Lung (tissue), 11 donors: ENCODE measurements at regions not wholly inside any gene's neighbourhood (a gene's known extent, or its start where the extent isn't known, plus 50 kb on each side); places are given as distances from the start of the nearest gene placed in this dataset.
"Not testable (repeated sequence)": the region's sequence is repeated elsewhere in the genome, so short reads cannot be mapped to it uniquely, and the experiment has no call there.

Source experiments
- ATAC-seq: fragments of 200-7000 bp; cut with Tn5 transposase; one replicate; pipeline ENCODE4 v1.9.1; 2020; ENCODE audit warnings: moderate number of reproducible peaks; ENCODE audit not compliant: insufficient read depth, low FRiP score
- DNase-seq, 3 donors: peaks; one replicate each; pipeline ENCODE4 v3.0.0-alpha.2; 2013 to 2017
- H3K27ac ChIP-seq, 2 donors: one replicate each; pipeline ENCODE4 v1.5.1; 2013; ENCODE audit warnings: mild to moderate bottlenecking in 2 of 2, moderate library complexity in 2 of 2, control low read depth in 1 of 2, inconsistent platforms in 1 of 2, low read depth in 1 of 2, low read length in 1 of 2
- H3K27me3 ChIP-seq, 3 donors: one replicate each; pipeline ENCODE4 v1.5.1; 2013; ENCODE audit warnings: low read length in 2 of 3; ENCODE audit not compliant: control insufficient read depth in 3 of 3, insufficient read depth in 3 of 3
- H3K36me3 ChIP-seq, 4 donors: one replicate each; pipeline ENCODE4 v1.5.1; 2013; ENCODE audit warnings: low read length in 4 of 4, mild to moderate bottlenecking in 1 of 4, moderate library complexity in 1 of 4; ENCODE audit not compliant: control insufficient read depth in 4 of 4, insufficient read depth in 4 of 4
- H3K4me1 ChIP-seq, 5 donors: one replicate each; pipeline ENCODE4 v1.5.1; 2013; ENCODE audit warnings: low read length in 5 of 5, mild to moderate bottlenecking in 2 of 5, moderate library complexity in 1 of 5; ENCODE audit not compliant: control insufficient read depth in 5 of 5, insufficient read depth in 5 of 5
- H3K4me3 ChIP-seq: one replicate; pipeline ENCODE4 v1.5.1; 2013; ENCODE audit warnings: mild to moderate bottlenecking, control low read depth, moderate library complexity
- H3K9ac ChIP-seq, 2 donors: one replicate each; pipeline ENCODE4 v1.5.1; 2013; ENCODE audit warnings: low read length in 2 of 2, control low read depth in 1 of 2; ENCODE audit not compliant: insufficient read depth in 1 of 2
- H3K9me3 ChIP-seq, 4 donors: one replicate each; pipeline ENCODE4 v1.5.1; 2013; ENCODE audit warnings: low read length in 3 of 4, mild to moderate bottlenecking in 1 of 4, moderate library complexity in 1 of 4; ENCODE audit not compliant: control insufficient read depth in 4 of 4, insufficient read depth in 3 of 4
- WGBS, 2 donors: extraction: QIAGEN DNeasy Blood & Tissue Kit; methylation state at CpG; one replicate each; pipeline ENCODE4 v1.1.7; 2013; 5-methylcytosine and 5-hydroxymethylcytosine counted together
- TF ChIP-seq, protein P1 (sequence below): IDR thresholded peaks from 2 replicates; pipeline ENCODE4 v1.5.1; 2012; ENCODE audit warnings: mild to moderate bottlenecking; ENCODE audit errors: control extremely low read depth, extremely low read depth
- donor health status: control.
- donor health status: control.
- donor health status: Bipolar disorder and iron deficiency.
- donor health status: healthy.
- donor health status: DM: yes; HTN: yes; CAD: no.

DNA sequence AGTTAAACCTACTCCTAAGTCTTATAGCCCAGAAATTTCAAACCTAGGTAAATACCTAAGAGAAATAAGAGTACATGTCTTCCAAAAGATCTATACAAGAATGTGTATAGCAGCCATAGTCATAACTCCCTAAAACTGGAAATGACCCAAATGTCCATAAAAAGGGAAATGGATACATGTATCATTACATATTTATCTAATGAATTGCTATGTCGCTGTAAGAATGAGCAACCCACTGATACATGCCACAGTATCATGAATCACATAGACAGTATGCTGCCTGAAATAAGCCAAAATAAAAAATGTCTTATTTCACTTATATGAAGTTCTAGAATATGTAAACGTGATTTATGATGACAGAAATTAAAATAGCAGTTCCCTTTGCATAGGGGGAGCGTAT, 679.5 kb downstream of the MAFB start:
- no peaks in the 10 kb centered on the region for H3K27me3 ChIP-seq
- no peak for DNase-seq
- TF ChIP-seq, protein P1, sequence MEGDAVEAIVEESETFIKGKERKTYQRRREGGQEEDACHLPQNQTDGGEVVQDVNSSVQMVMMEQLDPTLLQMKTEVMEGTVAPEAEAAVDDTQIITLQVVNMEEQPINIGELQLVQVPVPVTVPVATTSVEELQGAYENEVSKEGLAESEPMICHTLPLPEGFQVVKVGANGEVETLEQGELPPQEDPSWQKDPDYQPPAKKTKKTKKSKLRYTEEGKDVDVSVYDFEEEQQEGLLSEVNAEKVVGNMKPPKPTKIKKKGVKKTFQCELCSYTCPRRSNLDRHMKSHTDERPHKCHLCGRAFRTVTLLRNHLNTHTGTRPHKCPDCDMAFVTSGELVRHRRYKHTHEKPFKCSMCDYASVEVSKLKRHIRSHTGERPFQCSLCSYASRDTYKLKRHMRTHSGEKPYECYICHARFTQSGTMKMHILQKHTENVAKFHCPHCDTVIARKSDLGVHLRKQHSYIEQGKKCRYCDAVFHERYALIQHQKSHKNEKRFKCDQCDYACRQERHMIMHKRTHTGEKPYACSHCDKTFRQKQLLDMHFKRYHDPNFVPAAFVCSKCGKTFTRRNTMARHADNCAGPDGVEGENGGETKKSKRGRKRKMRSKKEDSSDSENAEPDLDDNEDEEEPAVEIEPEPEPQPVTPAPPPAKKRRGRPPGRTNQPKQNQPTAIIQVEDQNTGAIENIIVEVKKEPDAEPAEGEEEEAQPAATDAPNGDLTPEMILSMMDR = no peak

DNA sequence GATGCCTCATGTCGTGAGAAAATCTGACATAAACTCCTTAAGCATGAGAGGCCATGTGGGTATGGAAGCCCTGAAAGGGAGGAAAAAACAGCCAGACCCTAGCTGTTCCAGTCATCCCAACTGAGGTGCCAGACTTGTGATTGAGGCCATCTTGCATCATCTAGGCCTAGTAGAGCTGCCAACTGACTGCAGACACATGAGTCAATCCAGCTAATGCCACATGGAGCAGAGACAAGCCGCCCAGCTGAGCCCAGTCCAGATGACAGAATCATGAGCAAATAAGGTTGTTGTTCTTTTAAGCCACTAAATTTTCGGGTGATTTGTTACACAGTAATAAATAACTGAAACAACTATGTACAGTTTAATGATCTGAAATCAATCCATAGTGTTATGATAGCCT, 680.9 kb downstream of the MAFB start:
- no peak overlapping the region for H3K27ac ChIP-seq
- no peak overlapping the region for H3K9ac ChIP-seq
- H3K4me3 ChIP-seq = no peak overlapping the region
- peaks cover 0 to 6% (median 2%) of the 10 kb centered on the region in 4 donors for H3K9me3 ChIP-seq
- no peaks in the 10 kb centered on the region for H3K27me3 ChIP-seq
- ATAC-seq = no peak
- no peaks in the 10 kb centered on the region for H3K4me1 ChIP-seq
- no peaks in the 10 kb centered on the region for H3K36me3 ChIP-seq
- WGBS, 2 donors = 88% methylated on average over 3 of the region's 3 CpGs
- TF ChIP-seq, protein P1 = no peak
- no peak for DNase-seq

More for the DNA sequence above, 679.5 kb downstream of the MAFB start:
- ATAC-seq = no peak
- no peaks in the 10 kb centered on the region for H3K4me1 ChIP-seq
- no peak overlapping the region for H3K9ac ChIP-seq
- no peak overlapping the region for H3K4me3 ChIP-seq
- H3K36me3 ChIP-seq = no peaks in the 10 kb centered on the region
- H3K9me3 ChIP-seq = peaks cover 0 to 6% (median 2%) of the 10 kb centered on the region in 4 donors
- 73 to 75% methylated on average over 3 of the region's 3 CpGs for WGBS, 2 donors
- H3K27ac ChIP-seq = no peak overlapping the region

DNA sequence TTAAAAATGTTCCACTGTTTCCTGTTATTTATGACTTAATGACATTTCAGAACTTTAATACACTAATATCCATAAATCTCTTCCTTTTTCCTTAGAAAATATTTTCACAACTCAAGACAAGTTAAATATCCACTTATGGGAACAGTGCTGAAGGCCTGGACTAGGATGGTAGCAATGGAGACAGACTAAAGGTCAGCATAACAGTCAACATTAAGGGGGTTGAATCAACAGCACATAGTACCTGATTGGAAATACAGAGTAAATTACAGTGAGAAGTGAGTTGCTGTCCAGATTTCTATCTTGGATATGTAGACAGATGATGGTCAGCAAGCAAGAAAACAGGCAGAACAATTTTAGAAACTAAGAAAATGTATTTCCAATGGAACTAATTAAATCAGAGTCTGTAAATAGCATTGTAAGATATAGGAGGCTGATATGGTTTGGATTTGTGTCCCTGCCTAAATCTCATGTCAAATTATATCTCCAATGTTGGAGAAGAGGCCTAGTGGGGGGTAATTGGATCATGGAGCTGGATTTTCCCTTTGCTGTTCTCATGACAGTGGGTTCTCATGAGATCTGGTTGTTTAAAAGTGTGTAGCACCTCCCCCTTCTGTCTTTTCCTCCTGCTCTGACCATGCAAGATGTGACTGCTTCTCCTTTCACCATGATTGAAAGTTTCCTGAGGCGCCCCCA, 682.7 kb downstream of the MAFB start:
- H3K4me1 ChIP-seq = no peaks in the 10 kb centered on the region
- ATAC-seq = no peak
- 23 to 68% methylated on average over 1 of the region's 1 CpG for WGBS, 2 donors

DNA sequence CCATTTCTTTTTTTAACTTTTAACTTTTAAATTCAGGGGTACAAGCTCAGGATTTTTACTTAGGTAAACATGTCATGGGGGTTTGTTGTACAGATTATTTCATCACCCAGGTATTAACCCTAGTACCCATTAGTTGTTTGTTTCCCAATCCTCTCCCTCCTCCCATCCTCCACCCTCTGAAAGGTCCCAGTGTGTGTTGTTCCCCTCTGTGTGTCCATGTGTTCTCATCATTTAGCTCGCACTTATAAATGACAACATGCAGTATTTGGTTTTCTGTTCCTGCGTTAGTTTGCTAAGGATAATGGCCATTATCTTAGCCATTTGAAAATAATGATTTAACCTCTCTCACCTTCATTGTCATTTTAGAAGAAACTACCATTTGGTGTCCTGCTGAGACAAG, 684.9 kb downstream of the MAFB start:
- H3K4me3 ChIP-seq, H3K4me1 ChIP-seq, H3K27ac ChIP-seq, DNase-seq, H3K36me3 ChIP-seq, ATAC-seq, H3K9ac ChIP-seq, H3K9me3 ChIP-seq, H3K27me3 ChIP-seq: not testable (repeated sequence)
- WGBS, 2 donors = 78 to 86% methylated on average over 2 of the region's 2 CpGs

More for the DNA sequence above, 682.7 kb downstream of the MAFB start:
- H3K9me3 ChIP-seq = peaks cover 0 to 6% (median 2%) of the 10 kb centered on the region in 4 donors
- TF ChIP-seq, protein P1 = no peak
- H3K27ac ChIP-seq = no peak overlapping the region
- H3K36me3 ChIP-seq = no peaks in the 10 kb centered on the region
- no peak overlapping the region for H3K4me3 ChIP-seq
- no peak overlapping the region for H3K9ac ChIP-seq
- no peaks in the 10 kb centered on the region for H3K27me3 ChIP-seq
- no peak for DNase-seq
